ENCODE measurements at regions not wholly inside any gene's neighbourhood (a gene's known extent, or its start where the extent isn't known, plus 50 kb on each side); places are given as distances from the start of the nearest gene placed in this dataset.

GRCh38 chr3:165892565-165892964, 55.3 kb upstream of the BCHE start:
- ATAC-seq (no peak), DNase-seq (no peak)
- peaks cover 0 to 4% (median 0%) of the 10 kb centered on the region in 11 donors for H3K9me3 ChIP-seq
- intact Hi-C loops (cut with DNase I): no loop called here
- H3K27ac ChIP-seq: no peak overlapping the region
- WGBS, 2 donors: 62 to 65% methylated on average over 4 of the region's 4 CpGs
- no peaks in the 10 kb centered on the region for H3K4me1 ChIP-seq
- H3K36me3 ChIP-seq: no peaks in the 10 kb centered on the region
- H3K27me3 ChIP-seq: no peaks in the 10 kb centered on the region
- no peak overlapping the region for H3K4me3 ChIP-seq
- TF ChIP-seq, protein P1, sequence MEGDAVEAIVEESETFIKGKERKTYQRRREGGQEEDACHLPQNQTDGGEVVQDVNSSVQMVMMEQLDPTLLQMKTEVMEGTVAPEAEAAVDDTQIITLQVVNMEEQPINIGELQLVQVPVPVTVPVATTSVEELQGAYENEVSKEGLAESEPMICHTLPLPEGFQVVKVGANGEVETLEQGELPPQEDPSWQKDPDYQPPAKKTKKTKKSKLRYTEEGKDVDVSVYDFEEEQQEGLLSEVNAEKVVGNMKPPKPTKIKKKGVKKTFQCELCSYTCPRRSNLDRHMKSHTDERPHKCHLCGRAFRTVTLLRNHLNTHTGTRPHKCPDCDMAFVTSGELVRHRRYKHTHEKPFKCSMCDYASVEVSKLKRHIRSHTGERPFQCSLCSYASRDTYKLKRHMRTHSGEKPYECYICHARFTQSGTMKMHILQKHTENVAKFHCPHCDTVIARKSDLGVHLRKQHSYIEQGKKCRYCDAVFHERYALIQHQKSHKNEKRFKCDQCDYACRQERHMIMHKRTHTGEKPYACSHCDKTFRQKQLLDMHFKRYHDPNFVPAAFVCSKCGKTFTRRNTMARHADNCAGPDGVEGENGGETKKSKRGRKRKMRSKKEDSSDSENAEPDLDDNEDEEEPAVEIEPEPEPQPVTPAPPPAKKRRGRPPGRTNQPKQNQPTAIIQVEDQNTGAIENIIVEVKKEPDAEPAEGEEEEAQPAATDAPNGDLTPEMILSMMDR (IDR thresholded peaks at IDR 0.05): no peak
